Stimulated activated effector memory CD8-positive, alpha-beta T cell treated with anti-CD3 and anti-CD28 coated beads, Interleukin-12 subunit alpha, Interleukin-12 subunit beta, amount 100 ng/mL, for 72 hours (primary cell): ENCODE measurements at regions not wholly inside any gene's neighbourhood (a gene's known extent, or its start where the extent isn't known, plus 50 kb on each side); places are given as distances from the start of the nearest gene placed in this dataset.
"Not testable (repeated sequence)": the region's sequence is repeated elsewhere in the genome, so short reads cannot be mapped to it uniquely, and the experiment has no call there.

Source experiments
- ATAC-seq: fragments of 150-1000 bp; cut with Tn5 transposase; 2 replicates; pipeline ENCODE4 v1.10.0; 2021
- DNase-seq, 2 donors: peaks; one replicate each; pipeline ENCODE4 v3.0.0; 2021 to 2022; ENCODE audit warnings: low spot score in 2 of 2
- H3K27ac Mint-ChIP-seq: one replicate; pipeline ENCODE4 v1.8.0; 2022; ENCODE audit warnings: mild to moderate bottlenecking, mixed read lengths
- H3K36me3 Mint-ChIP-seq: one replicate; pipeline ENCODE4 v1.8.0; 2022; ENCODE audit warnings: mild to moderate bottlenecking, mixed read lengths
- H3K4me1 Mint-ChIP-seq: one replicate; pipeline ENCODE4 v1.8.0; 2022; ENCODE audit warnings: mixed read lengths
- H3K4me3 Mint-ChIP-seq: one replicate; pipeline ENCODE4 v1.8.0; 2022; ENCODE audit warnings: mild to moderate bottlenecking, mixed read lengths
- H3K9me3 Mint-ChIP-seq: one replicate; pipeline ENCODE4 v1.8.0; 2022; ENCODE audit warnings: mixed read lengths

DNA sequence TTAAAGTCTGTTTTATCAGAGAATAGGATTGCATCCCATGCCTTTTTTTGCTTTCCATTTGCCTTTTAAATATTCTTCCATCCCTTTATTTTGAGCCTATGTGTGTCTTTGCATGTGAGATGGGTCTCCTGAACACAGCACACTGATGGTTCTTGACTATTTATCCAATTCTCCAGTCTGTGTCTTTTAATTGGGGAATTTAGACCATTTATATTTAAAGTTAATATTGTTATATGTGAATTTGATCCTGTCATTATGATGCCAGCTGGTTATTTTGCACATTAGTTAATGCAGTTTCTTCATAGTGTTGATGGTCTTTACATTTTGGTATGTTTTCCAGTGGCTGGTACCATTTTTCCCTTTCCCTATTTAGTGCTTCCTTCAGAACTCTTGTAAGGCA, 1287.0 kb downstream of the REEP3 start:
- not testable (repeated sequence) for H3K4me1 Mint-ChIP-seq, H3K27ac Mint-ChIP-seq, DNase-seq, H3K9me3 Mint-ChIP-seq, H3K4me3 Mint-ChIP-seq, ATAC-seq, H3K36me3 Mint-ChIP-seq

DNA sequence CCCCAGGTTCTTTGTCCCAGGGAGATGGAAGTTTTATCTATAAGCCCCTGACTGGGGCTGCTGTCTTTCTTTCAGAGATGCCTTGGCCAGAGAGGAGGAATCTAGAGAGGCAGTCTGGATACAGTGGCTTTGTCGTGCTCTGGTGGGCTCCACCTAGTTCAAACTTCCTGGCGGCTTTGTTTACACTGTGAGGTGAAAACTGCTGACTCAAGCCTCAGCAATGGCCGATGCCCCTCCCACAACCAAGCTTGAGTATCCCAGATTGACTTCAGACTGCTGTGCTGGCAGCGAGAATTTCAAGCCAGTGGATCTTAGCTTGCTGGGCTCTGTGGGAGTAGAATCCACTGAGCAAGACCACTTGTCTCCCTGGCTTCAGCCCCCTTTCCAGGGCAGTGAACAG, 1288.8 kb downstream of the REEP3 start:
- H3K4me1 Mint-ChIP-seq, H3K27ac Mint-ChIP-seq, ATAC-seq, H3K9me3 Mint-ChIP-seq, H3K4me3 Mint-ChIP-seq, H3K36me3 Mint-ChIP-seq, DNase-seq: not testable (repeated sequence)

DNA sequence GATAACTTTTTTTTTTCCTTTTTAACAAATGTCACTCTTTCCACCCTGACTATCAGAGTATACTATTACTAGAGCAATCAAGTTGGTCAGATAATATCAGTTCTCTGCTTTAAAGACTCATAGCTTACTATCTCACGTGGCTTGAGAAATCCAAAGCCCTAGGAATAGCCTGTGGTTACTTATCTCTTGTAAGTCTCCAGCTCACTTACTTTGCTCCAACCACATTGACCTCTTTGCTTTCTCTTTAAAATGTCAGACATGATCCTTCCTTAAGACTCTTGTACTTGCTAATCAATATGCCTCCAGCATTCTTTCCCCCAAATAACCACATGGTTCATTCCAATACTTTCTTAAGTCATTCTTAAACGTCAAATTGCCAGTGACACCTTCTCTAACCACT, 1292.2 kb downstream of the REEP3 start:
- no peak overlapping the region for H3K27ac Mint-ChIP-seq
- peaks cover 6% of the 10 kb centered on the region for H3K9me3 Mint-ChIP-seq
- no peak for DNase-seq
- H3K4me3 Mint-ChIP-seq = no peak overlapping the region
- H3K4me1 Mint-ChIP-seq = no peaks in the 10 kb centered on the region
- no peak for ATAC-seq
- H3K36me3 Mint-ChIP-seq = no peaks in the 10 kb centered on the region

DNA sequence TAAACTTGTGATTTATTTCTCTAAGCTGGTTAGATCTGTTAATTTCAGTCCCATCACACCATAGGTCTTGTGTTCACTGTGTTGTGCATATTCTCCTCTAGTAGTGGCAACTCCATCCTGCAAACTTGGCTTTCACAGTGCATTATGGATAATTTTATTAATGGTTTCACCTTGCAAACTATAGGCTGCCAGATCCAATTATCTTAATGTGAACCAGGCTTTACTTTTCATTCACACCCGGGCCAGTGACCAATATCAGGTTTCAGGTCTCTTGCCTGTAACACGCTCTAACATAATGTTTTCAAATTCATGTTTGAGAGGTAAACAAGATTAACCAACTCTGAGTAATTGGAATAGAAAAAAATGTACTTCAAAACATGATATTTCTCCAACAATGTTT, 1293.0 kb downstream of the REEP3 start:
- Mint-ChIP-seq H3K9me3 (peaks cover 6% of the 10 kb centered on the region), H3K27ac (no peak overlapping the region), H3K36me3 (no peaks in the 10 kb centered on the region), H3K4me3 (no peak overlapping the region), H3K4me1 (no peaks in the 10 kb centered on the region)
- DNase-seq (no peak), ATAC-seq (no peak)

DNA sequence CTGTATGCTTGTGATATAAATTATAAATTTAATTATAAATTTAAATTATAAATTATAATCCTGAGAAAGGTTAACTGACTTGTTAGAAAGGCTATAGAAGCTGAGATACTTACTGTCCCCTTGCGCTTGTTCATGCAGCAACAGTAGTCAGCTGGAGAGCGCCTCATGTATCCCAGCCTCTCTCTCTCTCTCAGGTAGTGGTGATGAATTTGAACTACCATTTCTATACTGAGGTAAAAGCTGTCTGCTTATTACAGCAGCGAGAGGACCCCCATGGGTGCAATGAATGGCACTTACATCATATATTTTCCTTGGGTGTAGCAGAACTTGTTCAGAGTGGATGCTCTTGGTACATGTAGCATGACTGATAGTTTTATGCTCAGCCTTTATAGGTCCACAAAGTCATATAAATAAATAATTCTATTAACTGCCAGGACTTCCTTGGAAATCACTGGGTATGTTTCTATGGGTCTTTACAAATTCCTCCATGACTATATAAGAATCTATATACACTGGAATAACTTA, 1308.7 kb downstream of the REEP3 start:
- Mint-ChIP-seq H3K4me1 (no peaks in the 10 kb centered on the region), H3K4me3 (no peak overlapping the region), H3K36me3 (no peaks in the 10 kb centered on the region), H3K9me3 (peaks cover 21% of the 10 kb centered on the region), H3K27ac (no peak overlapping the region)
- ATAC-seq = no peak
- DNase-seq = no peak

DNA sequence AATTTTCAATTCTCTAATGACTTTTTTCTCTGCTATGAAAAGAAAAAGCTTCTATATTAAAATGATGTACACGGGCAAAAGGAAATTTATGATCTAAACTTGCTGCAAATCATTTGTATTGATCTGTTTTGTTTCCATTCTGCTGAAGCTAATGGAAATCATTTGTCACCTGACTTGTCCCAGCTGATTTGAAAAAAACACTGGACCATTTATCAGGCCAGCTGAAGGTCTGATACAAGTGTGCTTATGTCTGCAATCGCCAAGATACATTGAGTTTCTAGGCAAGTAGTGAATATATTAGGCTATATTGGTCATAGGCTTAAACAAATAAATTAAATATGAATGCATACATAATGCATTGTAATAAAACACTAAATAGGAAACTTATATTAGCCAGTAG, 1309.7 kb downstream of the REEP3 start:
- ATAC-seq (no peak), DNase-seq (no peak)
- Mint-ChIP-seq H3K36me3 (no peaks in the 10 kb centered on the region), H3K9me3 (peaks cover 21% of the 10 kb centered on the region), H3K4me1 (no peaks in the 10 kb centered on the region), H3K4me3 (no peak overlapping the region), H3K27ac (no peak overlapping the region)

DNA sequence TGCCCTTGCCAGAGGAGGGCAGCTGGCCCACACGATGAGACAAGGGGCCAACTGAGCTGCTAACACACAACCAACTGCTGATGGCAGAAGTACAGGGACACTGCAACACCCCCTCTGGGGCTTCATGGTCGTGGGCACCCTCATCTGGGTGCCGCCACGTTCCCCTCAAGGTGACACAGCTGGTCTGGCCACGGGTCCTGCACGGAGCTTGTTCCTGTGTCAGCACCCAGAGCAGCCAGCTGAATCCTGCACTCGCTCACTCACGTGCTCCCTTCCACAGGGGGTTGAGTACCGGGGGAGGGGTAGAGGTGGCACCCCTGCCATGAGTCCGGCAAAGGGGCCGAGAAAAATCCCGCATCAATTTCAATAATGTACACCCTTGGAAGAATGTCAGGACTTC, 1319.1 kb downstream of the REEP3 start:
- H3K4me1 Mint-ChIP-seq = no peaks in the 10 kb centered on the region
- DNase-seq (no peak), ATAC-seq (no peak)
- H3K36me3 Mint-ChIP-seq = no peaks in the 10 kb centered on the region
- no peak overlapping the region for H3K27ac Mint-ChIP-seq
- no peak overlapping the region for H3K4me3 Mint-ChIP-seq
- peaks cover 20% of the 10 kb centered on the region for H3K9me3 Mint-ChIP-seq

DNA sequence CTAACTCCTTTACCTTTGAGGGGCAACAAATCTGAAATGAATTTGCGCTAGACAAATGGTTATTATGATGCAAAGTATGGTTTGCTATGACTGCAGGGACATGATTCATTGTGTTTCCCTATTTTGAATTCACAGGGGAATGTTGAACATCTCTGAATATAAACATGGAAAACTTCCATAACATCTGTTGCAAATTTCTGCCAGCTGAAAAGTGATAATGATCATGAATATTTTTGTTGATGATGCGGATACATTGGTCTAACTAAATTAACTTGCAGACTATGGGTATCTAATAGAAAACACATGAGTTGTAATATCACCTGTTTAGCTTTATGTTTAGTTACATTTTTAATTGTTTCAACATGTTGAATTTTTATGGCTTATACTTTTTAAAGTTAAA, 1325.5 kb downstream of the REEP3 start:
- H3K36me3 Mint-ChIP-seq = no peaks in the 10 kb centered on the region
- ATAC-seq = no peak
- H3K9me3 Mint-ChIP-seq = peaks cover 11% of the 10 kb centered on the region
- H3K4me3 Mint-ChIP-seq = no peak overlapping the region
- no peak for DNase-seq
- H3K27ac Mint-ChIP-seq = no peak overlapping the region
- H3K4me1 Mint-ChIP-seq = no peaks in the 10 kb centered on the region

DNA sequence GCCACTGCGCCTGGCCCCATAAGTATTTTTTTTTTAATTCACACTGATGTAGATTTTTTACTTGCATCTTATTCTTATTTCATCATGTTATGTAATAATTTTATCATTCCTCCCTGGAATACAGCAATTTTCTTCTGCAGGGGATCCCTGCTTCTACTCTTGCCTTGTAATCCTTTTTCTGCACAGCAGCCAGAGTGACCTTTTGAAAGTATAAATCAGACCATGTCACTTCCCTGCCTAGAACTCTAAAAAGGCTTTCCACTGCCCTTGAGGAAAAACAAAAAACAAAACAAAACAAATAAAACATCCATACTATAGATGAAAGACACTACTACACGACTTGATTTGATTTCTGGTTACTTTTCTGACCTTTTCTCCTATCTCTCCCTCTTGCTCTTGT, 1334.7 kb downstream of the REEP3 start:
- no peak for ATAC-seq

DNA sequence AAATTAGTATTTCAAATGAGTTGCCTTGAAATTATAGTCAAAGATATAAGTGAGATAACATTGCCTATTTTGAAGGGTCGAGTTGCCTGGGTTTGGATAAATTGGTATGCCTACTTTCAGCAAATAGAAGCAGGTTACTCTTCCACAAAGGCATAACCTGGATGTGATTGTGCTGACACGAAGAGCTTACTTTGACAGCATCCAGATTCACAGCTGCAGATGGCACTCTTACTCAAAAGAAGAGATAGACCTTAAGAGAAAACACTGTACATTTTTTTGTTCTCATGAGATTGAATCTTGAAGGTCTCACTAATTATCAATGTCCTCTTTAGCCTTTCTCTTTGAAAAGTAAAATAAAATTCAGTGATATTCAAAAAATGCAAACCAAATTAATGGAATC, 1338.7 kb downstream of the REEP3 start:
- H3K36me3 Mint-ChIP-seq = no peaks in the 10 kb centered on the region
- no peak overlapping the region for H3K4me3 Mint-ChIP-seq
- peaks cover 12% of the 10 kb centered on the region for H3K9me3 Mint-ChIP-seq
- no peaks in the 10 kb centered on the region for H3K4me1 Mint-ChIP-seq
- no peak for ATAC-seq
- DNase-seq = no peak
- H3K27ac Mint-ChIP-seq = no peak overlapping the region

More for the DNA sequence above, 1334.7 kb downstream of the REEP3 start:
- H3K36me3 Mint-ChIP-seq = no peaks in the 10 kb centered on the region
- H3K4me3 Mint-ChIP-seq = no peak overlapping the region
- no peak for DNase-seq
- no peaks in the 10 kb centered on the region for H3K4me1 Mint-ChIP-seq
- no peak overlapping the region for H3K27ac Mint-ChIP-seq
- peaks cover 13% of the 10 kb centered on the region for H3K9me3 Mint-ChIP-seq

DNA sequence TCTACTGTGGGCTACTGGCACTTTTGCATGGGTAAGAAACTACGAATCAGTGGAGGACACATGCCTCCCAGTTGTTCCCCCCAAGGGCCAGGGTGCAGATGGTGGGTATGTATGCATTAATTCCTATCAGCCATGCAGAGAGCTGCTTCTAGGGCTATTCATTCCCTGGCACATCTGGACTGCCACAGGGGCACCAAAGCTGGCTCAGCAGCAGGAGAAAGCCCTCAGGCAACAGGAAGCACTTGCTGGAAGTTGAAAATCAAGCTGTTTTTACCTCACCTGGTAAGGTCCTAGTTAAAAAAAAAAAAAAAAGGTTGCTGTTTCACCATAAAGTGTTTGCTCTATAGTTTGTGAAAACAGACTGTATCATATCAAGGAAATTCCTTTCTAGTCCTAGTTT, 1342.6 kb downstream of the REEP3 start:
- ATAC-seq (no peak), DNase-seq (no peak)
- Mint-ChIP-seq H3K9me3 (peaks cover 10% of the 10 kb centered on the region), H3K36me3 (no peaks in the 10 kb centered on the region), H3K4me3 (no peak overlapping the region), H3K27ac (no peak overlapping the region), H3K4me1 (no peaks in the 10 kb centered on the region)

DNA sequence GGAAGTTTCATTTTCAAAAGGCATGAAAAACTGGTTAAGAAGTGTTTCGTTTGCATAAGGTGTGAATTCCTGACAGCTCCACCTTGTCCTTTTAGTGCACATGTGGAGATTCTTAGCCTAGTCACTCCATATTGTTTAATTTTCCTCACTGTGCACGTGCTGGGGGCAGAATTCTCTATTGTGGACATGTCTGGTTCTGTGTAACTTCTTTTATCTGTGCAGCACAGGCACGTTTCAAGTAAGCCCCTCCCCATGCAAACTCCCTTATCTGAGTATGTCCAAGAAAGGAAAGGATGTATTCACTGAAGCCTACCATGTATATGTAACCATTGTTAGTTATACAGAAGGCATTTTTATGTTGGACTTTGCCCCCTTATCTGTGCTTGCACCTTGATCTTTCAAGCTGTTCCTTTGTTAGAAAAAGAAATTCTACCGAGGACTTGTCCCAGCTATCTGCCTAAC, 1346.3 kb downstream of the REEP3 start:
- Mint-ChIP-seq H3K4me1 (no peaks in the 10 kb centered on the region), H3K36me3 (no peaks in the 10 kb centered on the region), H3K27ac (no peak overlapping the region), H3K4me3 (no peak overlapping the region), H3K9me3 (peaks cover 8% of the 10 kb centered on the region)
- DNase-seq = no peak
- ATAC-seq = no peak

DNA sequence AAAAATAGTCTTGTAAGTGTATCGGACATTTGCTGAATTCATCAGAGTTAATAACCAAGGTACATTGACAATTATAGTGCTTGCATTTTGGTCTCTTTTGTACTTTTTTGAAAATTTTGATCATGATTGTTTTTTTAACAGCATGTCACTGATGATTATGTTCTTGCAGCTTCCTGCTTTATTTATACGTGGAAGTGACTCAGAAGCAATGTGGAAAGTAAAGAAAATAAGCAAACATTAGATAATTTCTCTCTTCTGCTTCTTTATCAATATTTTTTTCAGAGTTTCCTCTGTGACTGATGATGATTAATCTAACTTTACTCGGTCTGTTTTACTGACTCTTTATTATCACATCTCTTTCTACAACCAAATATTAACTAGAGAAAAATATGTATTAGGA, 1351.9 kb downstream of the REEP3 start:
- DNase-seq (no peak), ATAC-seq (no peak)
- Mint-ChIP-seq H3K9me3 (peaks cover 12% of the 10 kb centered on the region), H3K36me3 (no peaks in the 10 kb centered on the region), H3K4me1 (no peaks in the 10 kb centered on the region), H3K4me3 (no peak overlapping the region), H3K27ac (no peak overlapping the region)

DNA sequence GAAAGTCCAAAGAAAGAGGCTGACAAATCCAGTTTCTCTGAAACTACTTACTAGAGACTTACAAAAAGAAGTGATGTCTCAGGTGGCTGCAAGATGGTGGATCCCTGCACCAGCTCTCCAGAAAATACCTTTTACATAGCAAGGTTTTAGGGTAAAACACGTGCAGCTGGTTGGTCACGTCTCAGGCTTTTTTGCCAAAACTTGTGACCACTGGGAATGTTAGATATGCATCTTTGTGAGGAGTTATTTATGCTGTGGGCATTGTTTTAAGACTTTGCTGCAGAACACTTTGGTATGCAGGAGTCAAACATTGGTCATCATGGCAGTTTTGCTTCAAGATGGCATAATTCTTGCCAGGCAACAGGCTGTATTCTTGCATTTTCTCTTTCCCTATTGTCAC, 1352.8 kb downstream of the REEP3 start:
- peaks cover 12% of the 10 kb centered on the region for H3K9me3 Mint-ChIP-seq
- no peak overlapping the region for H3K4me3 Mint-ChIP-seq
- DNase-seq (no peak), ATAC-seq (no peak)
- no peaks in the 10 kb centered on the region for H3K36me3 Mint-ChIP-seq
- H3K27ac Mint-ChIP-seq = no peak overlapping the region
- H3K4me1 Mint-ChIP-seq = no peaks in the 10 kb centered on the region

DNA sequence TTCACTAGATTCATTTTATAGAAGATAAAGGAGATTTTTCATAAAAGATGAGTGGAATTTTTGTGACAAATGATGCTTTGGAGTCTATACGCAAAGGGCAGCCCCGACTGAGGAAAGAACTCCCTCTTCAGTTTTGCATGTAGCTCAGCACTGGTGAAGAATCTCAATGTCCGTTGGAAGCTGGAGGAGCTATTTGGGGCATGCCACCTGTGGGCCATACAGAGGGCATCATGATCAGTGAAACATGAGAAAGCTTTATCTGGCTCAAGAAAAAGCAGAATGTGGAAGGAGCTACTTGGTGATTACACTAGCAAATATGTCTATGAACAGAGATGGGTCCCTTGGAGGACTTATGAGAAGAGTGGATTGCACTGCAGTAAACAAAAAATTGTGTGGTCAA, 1359.3 kb downstream of the REEP3 start:
- DNase-seq (no peak), ATAC-seq (no peak)
- peaks cover 6% of the 10 kb centered on the region for H3K9me3 Mint-ChIP-seq
- no peak overlapping the region for H3K4me3 Mint-ChIP-seq
- no peaks in the 10 kb centered on the region for H3K4me1 Mint-ChIP-seq
- no peak overlapping the region for H3K27ac Mint-ChIP-seq
- no peaks in the 10 kb centered on the region for H3K36me3 Mint-ChIP-seq

DNA sequence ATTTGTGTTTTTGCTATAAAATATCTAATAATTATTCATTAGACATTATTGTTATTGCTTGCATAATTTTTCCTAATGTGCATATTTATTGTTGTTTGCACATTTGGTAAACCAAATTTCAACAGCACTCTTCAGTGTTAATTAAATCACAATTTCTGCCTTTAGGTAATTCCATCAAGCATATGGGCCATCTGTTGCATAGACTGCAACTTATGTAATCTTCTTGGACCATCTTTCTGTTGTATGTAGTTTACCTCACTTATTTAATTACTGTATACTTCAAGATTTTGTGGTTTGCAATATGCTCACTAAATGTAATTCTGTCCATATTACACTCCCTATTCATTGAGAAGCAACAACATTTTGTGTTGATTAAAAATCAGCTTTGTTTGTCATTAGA, 1360.1 kb downstream of the REEP3 start:
- Mint-ChIP-seq H3K9me3 (peaks cover 9% of the 10 kb centered on the region), H3K4me1 (no peaks in the 10 kb centered on the region), H3K36me3 (no peaks in the 10 kb centered on the region), H3K27ac (no peak overlapping the region), H3K4me3 (no peak overlapping the region)
- ATAC-seq (no peak), DNase-seq (no peak)

DNA sequence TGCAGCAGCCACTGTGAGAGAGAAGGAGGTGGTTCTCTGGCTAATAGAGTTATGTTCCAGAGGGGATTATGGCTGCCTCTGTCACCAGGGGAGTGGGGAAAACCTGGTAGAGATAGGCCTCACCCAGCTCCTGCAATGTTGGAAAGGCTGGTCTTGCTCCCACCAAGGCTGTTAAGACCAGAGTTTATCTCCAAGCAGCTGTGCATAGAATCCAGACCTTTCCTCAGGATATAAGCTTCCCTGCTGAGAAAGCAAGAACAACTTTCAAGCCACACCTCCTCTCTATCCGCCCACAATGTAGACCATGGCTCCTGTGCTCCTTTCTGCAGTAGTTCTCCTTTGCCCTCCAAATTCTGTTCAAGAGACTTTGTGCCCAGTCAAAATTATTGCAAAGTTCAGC, 1375.4 kb downstream of the REEP3 start:
- Mint-ChIP-seq H3K36me3 (no peaks in the 10 kb centered on the region), H3K4me3 (no peak overlapping the region), H3K9me3 (peaks cover 30% of the 10 kb centered on the region), H3K4me1 (no peaks in the 10 kb centered on the region), H3K27ac (no peak overlapping the region)
- ATAC-seq (no peak), DNase-seq (no peak)
